22Rv1 (cell line): ENCODE measurements at regions not wholly inside any gene's neighbourhood (a gene's known extent, or its start where the extent isn't known, plus 50 kb on each side); places are given as distances from the start of the nearest gene placed in this dataset.

ENCODE experiments used
- H3K27ac ChIP-seq: fragments of 450-650 bp; 2 replicates; pipeline ENCODE4 v1.5.1; 2017
- CTCF ChIP-seq: fragments of 450-650 bp; IDR thresholded peaks from 2 replicates; pipeline ENCODE4 v1.5.1; 2017; ENCODE audit warnings: mild to moderate bottlenecking
- ZFX ChIP-seq: fragments of 450-650 bp; IDR thresholded peaks from 2 replicates; pipeline ENCODE4 v1.6.1; 2017; ENCODE audit warnings: antibody characterized with exemption, borderline replicate concordance

- no peak for TF ChIP-seq CTCF
- no peak for TF ChIP-seq ZFX
- no peak overlapping the region for H3K27ac ChIP-seq
Observed at GRCh38 chr20:39181490-39181889, 219.3 kb downstream of the DHX35 start.

- no peak overlapping the region for H3K27ac ChIP-seq
- no peak for TF ChIP-seq ZFX
- TF ChIP-seq CTCF, result no peak
Observed at GRCh38 chr20:39176457-39176856, 214.3 kb downstream of the DHX35 start.

- no peak for TF ChIP-seq ZFX
- no peak for TF ChIP-seq CTCF
- H3K27ac ChIP-seq, result no peak overlapping the region
Observed at GRCh38 chr20:39170896-39171463, 208.8 kb downstream of the DHX35 start.

- TF ChIP-seq ZFX (no peak), CTCF (no peak)
- no peak overlapping the region for H3K27ac ChIP-seq
Observed at GRCh38 chr20:39165099-39165498, 203.0 kb downstream of the DHX35 start.

GRCh38 chr20:39164642-39165041, 202.5 kb downstream of the DHX35 start:
- no peak for TF ChIP-seq ZFX
- no peak for TF ChIP-seq CTCF
- no peak overlapping the region for H3K27ac ChIP-seq

- TF ChIP-seq CTCF (no peak), ZFX (no peak)
- no peak overlapping the region for H3K27ac ChIP-seq
Observed at GRCh38 chr20:39163993-39164392, 201.8 kb downstream of the DHX35 start.

GRCh38 chr20:39161900-39162299, 199.8 kb downstream of the DHX35 start:
- TF ChIP-seq ZFX (no peak), CTCF (no peak)
- no peak overlapping the region for H3K27ac ChIP-seq
